H9 (cell line): ENCODE measurements at regions not wholly inside any gene's neighbourhood (a gene's known extent, or its start where the extent isn't known, plus 50 kb on each side); places are given as distances from the start of the nearest gene placed in this dataset.

ENCODE experiments used
- DNase-seq: peaks from one replicate; pipeline ENCODE4 v3.0.0-alpha.2; 2017
- H2AFZ ChIP-seq: one replicate; pipeline ENCODE4 v1.6.1; 2013; ENCODE audit warnings: mild to moderate bottlenecking, low read length, control low read depth, moderate library complexity
- H2AK5ac ChIP-seq: 2 replicates; pipeline ENCODE4 v1.6.1; 2013; ENCODE audit warnings: low read length, control low read depth, mixed read lengths; ENCODE audit not compliant: insufficient read length
- H2BK120ac ChIP-seq: one replicate; pipeline ENCODE4 v1.6.1; 2013; ENCODE audit warnings: low read depth, mild to moderate bottlenecking, low read length, control low read depth, inconsistent platforms; ENCODE audit not compliant: poor library complexity, severe bottlenecking
- H2BK12ac ChIP-seq: 2 replicates; pipeline ENCODE4 v1.6.1; 2013; ENCODE audit warnings: low read length, control low read depth, mixed read lengths, low read depth; ENCODE audit not compliant: insufficient read length
- H2BK15ac ChIP-seq: 2 replicates; pipeline ENCODE4 v1.6.1; 2013; ENCODE audit warnings: low read depth, low read length, control low read depth
- H2BK20ac ChIP-seq: one replicate; pipeline ENCODE4 v1.6.1; 2013; ENCODE audit warnings: low read depth, mild to moderate bottlenecking, low read length, control low read depth, inconsistent platforms; ENCODE audit not compliant: poor library complexity, severe bottlenecking
- H2BK5ac ChIP-seq: 2 replicates; pipeline ENCODE4 v1.6.1; 2013; ENCODE audit warnings: low read length, control low read depth, mixed read lengths; ENCODE audit not compliant: insufficient read length
- H3K14ac ChIP-seq: 2 replicates; pipeline ENCODE4 v1.6.1; 2013; ENCODE audit warnings: low read length, control low read depth; ENCODE audit not compliant: insufficient read depth
- H3K18ac ChIP-seq: 2 replicates; pipeline ENCODE4 v1.6.1; 2013; ENCODE audit warnings: low read depth, mild to moderate bottlenecking, mixed read lengths, low read length, control low read depth; ENCODE audit not compliant: insufficient read length
- H3K23ac ChIP-seq: 2 replicates; pipeline ENCODE4 v1.6.1; 2013; ENCODE audit warnings: low read length, control low read depth, mixed read lengths, low read depth; ENCODE audit not compliant: insufficient read length
- H3K23me2 ChIP-seq: 2 replicates; pipeline ENCODE4 v1.6.1; 2013; ENCODE audit warnings: low read depth, mild to moderate bottlenecking, mixed read lengths, low read length, control low read depth; ENCODE audit not compliant: insufficient read length, poor library complexity, severe bottlenecking
- H3K27ac ChIP-seq: 2 replicates; pipeline ENCODE4 v1.5.1; 2013; ENCODE audit warnings: low read length, control low read depth, mixed read lengths, low read depth; ENCODE audit not compliant: insufficient read length
- H3K27me3 ChIP-seq: 2 replicates; pipeline ENCODE4 v1.6.1; 2013; ENCODE audit warnings: low read length, control low read depth, inconsistent platforms; ENCODE audit not compliant: insufficient read depth
- H3K4ac ChIP-seq: 2 replicates; pipeline ENCODE4 v1.6.1; 2013; ENCODE audit warnings: low read depth, mild to moderate bottlenecking, control low read depth, inconsistent platforms, low read length, moderate library complexity
- H3K4me1 ChIP-seq: 2 replicates; pipeline ENCODE4 v1.6.1; 2013; ENCODE audit warnings: low read length, control low read depth, inconsistent platforms; ENCODE audit not compliant: insufficient read depth
- H3K4me2 ChIP-seq: 2 replicates; pipeline ENCODE4 v1.6.1; 2013; ENCODE audit warnings: low read length, control low read depth, mixed read lengths; ENCODE audit not compliant: insufficient read length, insufficient read depth
- H3K56ac ChIP-seq: 2 replicates; pipeline ENCODE4 v1.6.1; 2013; ENCODE audit warnings: low read depth, mild to moderate bottlenecking, mixed read lengths, low read length, control low read depth; ENCODE audit not compliant: insufficient read length
- H3K79me1 ChIP-seq: 2 replicates; pipeline ENCODE4 v1.6.1; 2013; ENCODE audit warnings: low read depth, mild to moderate bottlenecking, moderate library complexity, low read length, control low read depth, inconsistent platforms; ENCODE audit not compliant: insufficient read depth, poor library complexity, severe bottlenecking
- H3K79me2 ChIP-seq: 2 replicates; pipeline ENCODE4 v1.6.1; 2013; ENCODE audit warnings: low read length, control low read depth, inconsistent platforms; ENCODE audit not compliant: insufficient read depth
- H3K9ac ChIP-seq: 2 replicates; pipeline ENCODE4 v1.6.1; 2013; ENCODE audit warnings: low read length, control low read depth, mixed read lengths; ENCODE audit not compliant: insufficient read length; ENCODE audit errors: extremely low read depth
- H3K9me3 ChIP-seq: one replicate; pipeline ENCODE4 v1.6.1; 2013; ENCODE audit warnings: low read depth, low read length, inconsistent platforms; ENCODE audit not compliant: control insufficient read depth
- H3T11ph ChIP-seq: one replicate; pipeline ENCODE4 v1.6.1; 2013; ENCODE audit warnings: mild to moderate bottlenecking, low read length, control low read depth, inconsistent platforms
- H4K20me1 ChIP-seq: one replicate; pipeline ENCODE4 v1.6.1; 2013; ENCODE audit not compliant: control insufficient read depth, insufficient read length, insufficient read depth
- H4K5ac ChIP-seq: 2 replicates; pipeline ENCODE4 v1.6.1; 2013; ENCODE audit warnings: low read depth, mild to moderate bottlenecking, mixed read lengths, low read length, control low read depth; ENCODE audit not compliant: insufficient read length
- H4K8ac ChIP-seq: replicated peaks from 2 replicates; pipeline ENCODE4 v1.6.1; 2013; ENCODE audit warnings: low read length, control low read depth, mixed read lengths, low read depth; ENCODE audit not compliant: insufficient read length
- H4K91ac ChIP-seq: 2 replicates; pipeline ENCODE4 v1.6.1; 2013; ENCODE audit warnings: low read depth, mild to moderate bottlenecking, moderate library complexity, mixed read lengths, low read length, control low read depth; ENCODE audit not compliant: insufficient read length
- H3K27ac Mint-ChIP-seq, 3 experiments: 2 replicates in 2 of 3; 3 replicates in 1 of 3; pipeline ENCODE4 v1.8.0; 2020 to 2021; ENCODE audit warnings: mixed read lengths in 3 of 3, mild to moderate bottlenecking in 1 of 3, moderate library complexity in 1 of 3
- H3K27me3 Mint-ChIP-seq: 2 replicates; pipeline ENCODE4 v1.8.0; 2021; ENCODE audit warnings: low read depth, mild to moderate bottlenecking, moderate library complexity, mixed read lengths
- H3K36me3 Mint-ChIP-seq, 3 experiments: 2 replicates in 2 of 3; 3 replicates in 1 of 3; pipeline ENCODE4 v1.8.0; 2020 to 2021; ENCODE audit warnings: low read depth in 3 of 3, mixed read lengths in 3 of 3; ENCODE audit not compliant: insufficient read depth in 1 of 3
- H3K4me1 Mint-ChIP-seq, 2 experiments: 2 replicates each; pipeline ENCODE4 v1.8.0; 2020; ENCODE audit warnings: mixed read lengths in 2 of 2
- H3K4me3 Mint-ChIP-seq, 2 experiments: 2 replicates in 1 of 2; 3 replicates in 1 of 2; pipeline ENCODE4 v1.8.0; 2020 to 2021; ENCODE audit warnings: mild to moderate bottlenecking in 2 of 2, mixed read lengths in 2 of 2, moderate library complexity in 1 of 2
- H3K9me3 Mint-ChIP-seq, 2 experiments: 2 replicates in 1 of 2; 3 replicates in 1 of 2; pipeline ENCODE4 v1.8.0; 2020; ENCODE audit warnings: mild to moderate bottlenecking in 2 of 2, mixed read lengths in 2 of 2, moderate library complexity in 1 of 2
- WGBS: extraction: QIAGEN DNeasy Blood & Tissue Kit; methylation state at CpG from one replicate; pipeline ENCODE4 v1.1.7; 2013; ENCODE audit warnings: missing lambda C conversion rate, low lambda C conversion rate, mixed read lengths; ENCODE audit not compliant: insufficient read length; ENCODE audit errors: extremely low coverage; 5-methylcytosine and 5-hydroxymethylcytosine counted together
- TF ChIP-seq, protein P1 (sequence below): fragments of 200-600 bp; sonication (generic); conservative IDR thresholded peaks from 3 replicates; pipeline ENCODE4 v1.8.0; 2021; ENCODE audit warnings: antibody characterized with exemption, mild to moderate bottlenecking

DNA sequence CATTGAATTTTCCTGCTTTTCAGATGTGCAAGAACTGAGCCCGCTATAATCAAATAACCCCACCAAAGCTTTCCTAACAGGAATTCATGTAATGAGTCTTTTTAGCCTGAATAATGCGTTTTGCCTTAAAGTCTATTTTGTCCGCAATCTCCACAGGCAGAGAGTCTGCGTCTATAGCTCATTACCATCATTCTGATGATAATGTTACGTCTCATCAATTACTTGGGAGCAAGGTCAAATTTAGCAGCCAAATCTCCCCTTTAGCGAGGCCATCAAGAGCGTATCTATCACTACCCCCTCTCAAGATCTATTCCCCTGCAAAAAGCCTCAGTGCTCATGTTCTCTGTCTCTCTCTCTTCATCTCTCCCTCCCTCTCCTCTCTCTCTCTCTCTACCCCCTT lies 416.1 kb downstream of the ZSWIM6 start:
- H2BK5ac ChIP-seq, result no peak overlapping the region
- no peak overlapping the region for H3K56ac ChIP-seq
- H3K4me1 ChIP-seq, result no peaks in the 10 kb centered on the region
- H4K91ac ChIP-seq, result no peak overlapping the region
- H3K27me3 ChIP-seq, result no peaks in the 10 kb centered on the region
- WGBS, result no CpG with 5 or more reads among the region's 7 CpGs
- H2AFZ ChIP-seq, result no peak overlapping the region
- TF ChIP-seq, protein P1, sequence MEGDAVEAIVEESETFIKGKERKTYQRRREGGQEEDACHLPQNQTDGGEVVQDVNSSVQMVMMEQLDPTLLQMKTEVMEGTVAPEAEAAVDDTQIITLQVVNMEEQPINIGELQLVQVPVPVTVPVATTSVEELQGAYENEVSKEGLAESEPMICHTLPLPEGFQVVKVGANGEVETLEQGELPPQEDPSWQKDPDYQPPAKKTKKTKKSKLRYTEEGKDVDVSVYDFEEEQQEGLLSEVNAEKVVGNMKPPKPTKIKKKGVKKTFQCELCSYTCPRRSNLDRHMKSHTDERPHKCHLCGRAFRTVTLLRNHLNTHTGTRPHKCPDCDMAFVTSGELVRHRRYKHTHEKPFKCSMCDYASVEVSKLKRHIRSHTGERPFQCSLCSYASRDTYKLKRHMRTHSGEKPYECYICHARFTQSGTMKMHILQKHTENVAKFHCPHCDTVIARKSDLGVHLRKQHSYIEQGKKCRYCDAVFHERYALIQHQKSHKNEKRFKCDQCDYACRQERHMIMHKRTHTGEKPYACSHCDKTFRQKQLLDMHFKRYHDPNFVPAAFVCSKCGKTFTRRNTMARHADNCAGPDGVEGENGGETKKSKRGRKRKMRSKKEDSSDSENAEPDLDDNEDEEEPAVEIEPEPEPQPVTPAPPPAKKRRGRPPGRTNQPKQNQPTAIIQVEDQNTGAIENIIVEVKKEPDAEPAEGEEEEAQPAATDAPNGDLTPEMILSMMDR, result no peak
- H2BK12ac ChIP-seq, result no peak overlapping the region
- no peak overlapping the region for H3K14ac ChIP-seq
- no peaks in the 10 kb centered on the region for H3K79me2 ChIP-seq
- no peak overlapping the region for H3K4ac ChIP-seq
- H4K5ac ChIP-seq, result no peak overlapping the region
- no peak overlapping the region for H4K8ac ChIP-seq
- no peak for DNase-seq
- no peaks in the 10 kb centered on the region for H3K23me2 ChIP-seq
- no peak overlapping the region for H2BK15ac ChIP-seq
- H2BK20ac ChIP-seq, result no peak overlapping the region
- H3T11ph ChIP-seq, result no peak overlapping the region
- no peak overlapping the region for H3K9ac ChIP-seq
- H2AK5ac ChIP-seq, result no peak overlapping the region
- no peak overlapping the region for H3K23ac ChIP-seq
- H3K9me3 ChIP-seq, result no peaks in the 10 kb centered on the region
- no peak overlapping the region for H3K4me2 ChIP-seq
- H3K9me3 Mint-ChIP-seq, result 0 out of 5 replicates have a peak, but pooled peaks cover 0 to 3% of the 10 kb centered on the region in 2 experiments
- H3K27me3 Mint-ChIP-seq, result no peaks in the 10 kb centered on the region
- H3K4me1 Mint-ChIP-seq, result peaks cover 0 to 8% of the 10 kb centered on the region in 2 experiments; a peak in 1 of 4 replicates
- no peak overlapping the region for H3K27ac Mint-ChIP-seq
- no peaks in the 10 kb centered on the region for H3K79me1 ChIP-seq
- no peak overlapping the region for H2BK120ac ChIP-seq
- H3K18ac ChIP-seq, result no peak overlapping the region
- no peaks in the 10 kb centered on the region for H4K20me1 ChIP-seq
- peaks cover 0 to 4% (median 0%) of the 10 kb centered on the region in 3 experiments; a peak in 2 of 7 replicates for H3K36me3 Mint-ChIP-seq
- no peak overlapping the region for H3K4me3 Mint-ChIP-seq
- no peak overlapping the region for H3K27ac ChIP-seq
